Epithelial cell of esophagus (primary cell): ENCODE measurements at regions not wholly inside any gene's neighbourhood (a gene's known extent, or its start where the extent isn't known, plus 50 kb on each side); places are given as distances from the start of the nearest gene placed in this dataset.

Source experiments
- DNase-seq: peaks from one replicate; pipeline ENCODE4 v3.0.0; 2010; ENCODE audit warnings: low read depth
- H3K4me3 ChIP-seq: 2 replicates; pipeline ENCODE4 v1.5.1; 2011; ENCODE audit warnings: mild to moderate bottlenecking, low read length, control low read depth
- CTCF ChIP-seq: IDR thresholded peaks from 2 replicates; pipeline ENCODE4 v1.5.1; 2011; ENCODE audit warnings: low read depth, mild to moderate bottlenecking, low read length, control low read depth, inconsistent platforms; ENCODE audit not compliant: insufficient read depth; ENCODE audit errors: missing control alignments

- TF ChIP-seq CTCF: peak; percentile 42
- H3K4me3 ChIP-seq: no peak overlapping the region
- DNase-seq: no peak
Measured at GRCh38 chr2:238573065-238573778, 146.5 kb downstream of the ASB1 start.

GRCh38 chr2:238573916-238574315 lies 147.2 kb downstream of the ASB1 start:
- peak; percentile 12 for DNase-seq
- no peak overlapping the region for H3K4me3 ChIP-seq
- no peak for TF ChIP-seq CTCF

- DNase-seq: no peak
- no peak overlapping the region for H3K4me3 ChIP-seq
- no peak for TF ChIP-seq CTCF
Measured at GRCh38 chr2:238574490-238575271, 148.0 kb downstream of the ASB1 start.

GRCh38 chr2:238576674-238577073 lies 149.9 kb downstream of the ASB1 start:
- TF ChIP-seq CTCF: no peak
- H3K4me3 ChIP-seq: no peak overlapping the region
- no peak for DNase-seq

GRCh38 chr2:238578256-238578655 lies 151.5 kb downstream of the ASB1 start:
- DNase-seq: no peak
- no peak for TF ChIP-seq CTCF
- H3K4me3 ChIP-seq: no peak overlapping the region

GRCh38 chr2:238580486-238580885 lies 153.8 kb downstream of the ASB1 start:
- no peak for TF ChIP-seq CTCF
- no peak for DNase-seq
- H3K4me3 ChIP-seq: no peak overlapping the region

- DNase-seq: no peak
- no peak for TF ChIP-seq CTCF
Measured at GRCh38 chr2:238581126-238581525, 154.4 kb downstream of the ASB1 start.

More at GRCh38 chr2:238581126-238581525, 154.4 kb downstream of the ASB1 start:
- no peak overlapping the region for H3K4me3 ChIP-seq
